Fibroblast of pulmonary artery (primary cell): ENCODE measurements at regions not wholly inside any gene's neighbourhood (a gene's known extent, or its start where the extent isn't known, plus 50 kb on each side); places are given as distances from the start of the nearest gene placed in this dataset.

Source experiments
- DNase-seq: peaks from one replicate; pipeline ENCODE4 v3.0.0-alpha.2; 2010; ENCODE audit warnings: low read depth
- H3K4me3 ChIP-seq: replicated peaks from 2 replicates; pipeline ENCODE4 v1.5.1; 2011; ENCODE audit warnings: low read depth, mild to moderate bottlenecking, control low read depth, low read length, moderate library complexity
- TF ChIP-seq, protein P1 (sequence below): IDR thresholded peaks from 2 replicates; pipeline ENCODE4 v1.5.1; 2011; ENCODE audit warnings: mild to moderate bottlenecking, control low read depth, low read length, inconsistent platforms; ENCODE audit errors: missing control alignments

DNA sequence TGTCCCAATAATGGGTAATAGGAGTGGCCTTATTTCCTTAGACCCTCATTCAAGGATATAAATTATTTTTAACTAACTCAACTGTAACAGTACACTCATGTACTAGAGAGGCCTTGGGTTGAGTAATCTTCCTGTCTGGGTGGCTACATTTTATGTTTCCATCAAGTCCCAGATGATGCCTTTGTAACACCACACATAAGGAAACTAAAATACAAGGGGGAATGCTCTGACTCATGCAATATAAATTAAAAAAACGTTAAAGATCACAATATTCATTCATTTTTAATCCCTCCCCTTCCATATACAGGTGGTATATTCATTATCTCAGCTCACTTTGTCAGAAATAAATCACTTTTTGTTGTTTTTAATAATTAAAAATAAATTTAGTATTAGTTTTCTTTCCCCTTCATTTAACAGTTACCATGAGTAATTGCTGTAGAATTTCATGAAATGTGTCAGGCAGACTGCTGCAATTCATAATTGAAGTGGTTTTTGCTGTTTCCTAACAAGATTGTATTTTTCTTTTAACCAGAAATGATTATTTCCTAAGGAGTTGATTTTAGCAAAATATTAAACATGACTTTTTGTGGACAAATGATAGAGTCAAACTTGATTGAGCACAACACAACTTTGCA, 1403.6 kb downstream of the SUCLG1 start:
- DNase-seq, result peak; percentile 91
- no peak overlapping the region for H3K4me3 ChIP-seq
- TF ChIP-seq, protein P1, sequence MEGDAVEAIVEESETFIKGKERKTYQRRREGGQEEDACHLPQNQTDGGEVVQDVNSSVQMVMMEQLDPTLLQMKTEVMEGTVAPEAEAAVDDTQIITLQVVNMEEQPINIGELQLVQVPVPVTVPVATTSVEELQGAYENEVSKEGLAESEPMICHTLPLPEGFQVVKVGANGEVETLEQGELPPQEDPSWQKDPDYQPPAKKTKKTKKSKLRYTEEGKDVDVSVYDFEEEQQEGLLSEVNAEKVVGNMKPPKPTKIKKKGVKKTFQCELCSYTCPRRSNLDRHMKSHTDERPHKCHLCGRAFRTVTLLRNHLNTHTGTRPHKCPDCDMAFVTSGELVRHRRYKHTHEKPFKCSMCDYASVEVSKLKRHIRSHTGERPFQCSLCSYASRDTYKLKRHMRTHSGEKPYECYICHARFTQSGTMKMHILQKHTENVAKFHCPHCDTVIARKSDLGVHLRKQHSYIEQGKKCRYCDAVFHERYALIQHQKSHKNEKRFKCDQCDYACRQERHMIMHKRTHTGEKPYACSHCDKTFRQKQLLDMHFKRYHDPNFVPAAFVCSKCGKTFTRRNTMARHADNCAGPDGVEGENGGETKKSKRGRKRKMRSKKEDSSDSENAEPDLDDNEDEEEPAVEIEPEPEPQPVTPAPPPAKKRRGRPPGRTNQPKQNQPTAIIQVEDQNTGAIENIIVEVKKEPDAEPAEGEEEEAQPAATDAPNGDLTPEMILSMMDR, result no peak

DNA sequence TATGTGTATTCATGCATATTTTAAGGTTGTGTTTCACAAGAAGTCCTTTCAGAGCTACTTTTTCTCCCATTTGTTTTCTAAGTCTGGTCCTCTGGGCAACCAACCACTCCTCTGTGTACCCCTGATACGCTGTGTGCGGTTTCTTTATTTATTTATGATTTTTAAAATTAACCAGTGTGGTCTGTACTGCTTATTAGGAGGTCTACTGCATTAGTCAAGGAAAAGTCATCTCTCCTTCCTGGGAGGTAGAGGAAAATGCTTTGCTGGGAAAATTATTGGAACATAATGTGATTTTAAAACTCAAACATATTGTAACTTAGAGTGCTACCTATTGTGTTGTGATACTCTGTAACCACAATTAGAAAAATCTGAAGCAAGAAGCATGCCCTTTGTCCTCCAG, 1404.3 kb downstream of the SUCLG1 start:
- H3K4me3 ChIP-seq, result no peak overlapping the region
- no peak for DNase-seq
- TF ChIP-seq, protein P1, result no peak

DNA sequence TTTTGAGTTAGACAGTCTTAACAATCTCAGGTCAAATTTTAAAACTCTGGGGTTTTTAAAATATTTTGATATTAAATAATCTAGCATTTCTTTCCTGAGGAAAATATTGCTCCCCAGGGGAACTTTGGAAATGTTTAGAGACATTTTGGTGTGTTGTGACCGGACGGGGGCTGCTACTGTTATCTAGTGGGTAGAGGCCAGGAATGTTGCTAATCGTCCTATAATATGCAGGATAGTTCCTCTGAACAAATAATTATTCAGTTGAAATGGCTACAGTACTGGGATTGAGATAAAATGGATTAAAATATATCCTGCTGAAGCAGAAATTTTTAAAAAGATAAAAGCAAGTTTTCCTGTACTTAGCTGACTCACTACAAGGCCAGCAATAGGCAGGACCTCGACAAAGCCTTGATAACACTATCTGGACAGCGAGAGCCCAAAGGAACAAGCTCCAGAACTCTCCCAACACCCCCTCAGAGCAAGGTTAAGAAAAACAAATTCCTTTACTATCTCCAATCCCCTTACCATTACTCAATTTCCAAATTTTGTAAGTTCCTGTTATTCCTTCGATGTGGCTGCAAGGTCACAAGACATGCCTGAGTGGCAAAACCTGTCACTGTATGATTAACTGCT, 1407.4 kb downstream of the SUCLG1 start:
- DNase-seq, result peak; percentile 76
- no peak overlapping the region for H3K4me3 ChIP-seq
- TF ChIP-seq, protein P1, result no peak

DNA sequence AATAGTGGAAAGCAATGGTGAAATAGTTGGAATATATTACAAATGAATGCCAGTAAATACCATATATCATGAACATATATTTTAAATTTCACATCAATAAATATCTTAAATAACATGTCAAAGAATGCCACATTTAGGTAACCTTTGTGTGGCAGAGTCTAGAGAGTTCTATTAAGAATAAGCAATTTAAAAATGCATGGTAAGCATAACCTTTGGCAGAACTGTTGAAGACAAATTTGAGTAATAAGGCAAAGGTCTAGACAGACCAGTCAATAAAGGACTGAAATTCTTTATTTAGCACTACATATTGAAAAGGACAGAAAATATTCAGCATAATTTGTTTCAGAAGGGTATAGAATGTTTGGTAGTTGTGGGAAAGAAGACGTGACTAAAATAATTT, 1417.0 kb downstream of the SUCLG1 start:
- no peak for DNase-seq
- TF ChIP-seq, protein P1, result no peak
- no peak overlapping the region for H3K4me3 ChIP-seq

DNA sequence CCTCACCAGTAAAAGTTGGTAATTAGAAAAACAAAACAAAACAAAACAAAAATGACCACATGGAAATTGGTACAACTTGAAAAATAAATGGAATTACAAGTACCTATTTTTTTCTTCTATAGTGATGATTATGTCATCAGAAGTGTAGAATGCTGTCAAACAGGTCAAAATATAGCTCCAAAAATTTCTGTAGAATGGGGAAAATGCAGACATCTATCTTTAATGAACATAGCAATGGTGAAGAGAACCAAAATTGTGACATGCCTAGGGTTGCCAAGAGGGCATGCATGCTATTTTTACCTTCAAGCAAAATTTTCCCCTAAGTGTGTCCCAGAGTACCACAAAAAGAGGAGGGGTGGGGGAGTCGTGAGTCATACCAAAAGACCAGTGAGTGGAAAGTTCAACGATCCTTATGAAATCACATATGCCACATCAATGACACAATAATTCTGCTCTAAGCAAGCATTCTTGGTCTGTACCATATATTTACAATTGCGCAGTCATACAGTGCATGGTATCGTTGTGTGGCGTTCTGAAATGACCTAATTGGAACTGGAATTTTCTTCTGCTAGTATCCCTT, 1436.4 kb downstream of the SUCLG1 start:
- peak; percentile 7 for DNase-seq
- H3K4me3 ChIP-seq, result no peak overlapping the region
- TF ChIP-seq, protein P1, result no peak

DNA sequence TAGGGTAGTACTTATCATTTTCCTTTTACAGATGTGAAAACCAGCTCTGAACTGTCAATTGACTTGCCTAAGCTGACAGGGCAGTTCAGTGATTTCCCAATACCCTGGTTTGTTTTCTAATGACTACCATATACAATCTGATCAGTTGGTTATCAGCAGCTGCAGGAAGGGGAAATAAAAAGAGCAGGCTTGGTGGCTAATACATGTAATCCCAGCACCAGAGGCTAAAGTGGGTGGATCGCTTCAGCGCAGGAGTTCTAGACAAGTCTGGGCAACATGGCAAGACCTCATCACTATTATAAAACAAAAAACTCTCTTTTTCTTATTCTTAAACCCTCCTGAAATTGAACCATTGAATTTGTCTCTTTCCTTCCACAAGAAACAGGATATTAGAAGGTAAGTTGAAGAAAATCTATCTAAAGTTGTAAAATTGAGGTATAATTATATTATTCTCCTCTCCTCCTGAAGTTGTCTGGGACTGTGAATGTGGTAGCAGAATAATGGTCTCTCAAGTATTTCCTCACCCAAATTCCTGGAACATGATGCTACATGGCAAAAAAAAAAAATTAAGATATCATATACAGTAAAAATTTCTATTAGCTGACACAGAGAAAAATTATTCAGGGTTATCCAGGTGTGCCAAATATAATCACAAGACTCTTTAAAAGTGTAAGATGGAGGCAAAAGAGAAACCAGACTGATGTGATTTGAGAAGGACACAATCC, 1441.6 kb downstream of the SUCLG1 start:
- H3K4me3 ChIP-seq, result no peak overlapping the region
- DNase-seq, result peak; percentile 37
- TF ChIP-seq, protein P1, result no peak
